LNCaP clone FGC (cell line): ENCODE measurements at regions not wholly inside any gene's neighbourhood (a gene's known extent, or its start where the extent isn't known, plus 50 kb on each side); places are given as distances from the start of the nearest gene placed in this dataset.

ENCODE experiments used
- DNase-seq: peaks from one replicate; pipeline ENCODE4 v3.0.0-alpha.2; 2011; ENCODE audit warnings: low read depth
- H3K4me3 ChIP-seq: 2 replicates; pipeline ENCODE4 v1.5.1; 2011; ENCODE audit warnings: mild to moderate bottlenecking, low read depth, low read length, control low read depth
- TF ChIP-seq, protein P1 (sequence below): IDR thresholded peaks from 2 replicates; pipeline ENCODE4 v1.5.1; 2012; ENCODE audit warnings: mild to moderate bottlenecking; ENCODE audit not compliant: control insufficient read depth, insufficient read depth; ENCODE audit errors: extremely low read depth

DNA sequence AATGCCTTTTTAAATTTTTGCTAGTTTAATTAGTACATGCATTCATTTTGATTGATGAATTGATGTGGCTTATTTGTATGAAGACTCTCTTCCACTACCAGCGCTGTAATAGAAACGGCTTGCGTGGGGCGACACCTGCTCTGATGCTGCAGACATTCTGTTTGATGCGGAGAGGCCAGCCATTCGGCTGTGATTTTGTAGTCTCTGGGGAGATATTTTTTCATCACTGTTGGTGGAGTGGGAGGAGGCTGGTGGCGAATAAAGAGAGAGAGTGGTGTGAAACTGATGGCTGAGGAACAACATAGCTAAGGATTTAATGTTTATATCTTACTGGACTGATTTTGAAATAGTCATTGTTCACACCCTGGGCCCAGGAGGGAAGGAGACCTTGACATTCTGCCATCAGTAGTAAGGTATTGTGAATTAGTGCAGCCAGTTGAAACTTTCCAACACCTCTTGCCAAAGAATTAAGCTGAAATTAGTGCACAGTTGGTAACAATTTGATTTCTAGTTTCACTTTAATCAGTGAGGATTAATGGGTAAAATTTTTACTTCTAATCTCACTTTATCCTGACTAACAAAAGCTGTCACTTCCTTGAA, 224.1 kb downstream of the MTX2 start:
- H3K4me3 ChIP-seq = no peak overlapping the region
- TF ChIP-seq, protein P1, sequence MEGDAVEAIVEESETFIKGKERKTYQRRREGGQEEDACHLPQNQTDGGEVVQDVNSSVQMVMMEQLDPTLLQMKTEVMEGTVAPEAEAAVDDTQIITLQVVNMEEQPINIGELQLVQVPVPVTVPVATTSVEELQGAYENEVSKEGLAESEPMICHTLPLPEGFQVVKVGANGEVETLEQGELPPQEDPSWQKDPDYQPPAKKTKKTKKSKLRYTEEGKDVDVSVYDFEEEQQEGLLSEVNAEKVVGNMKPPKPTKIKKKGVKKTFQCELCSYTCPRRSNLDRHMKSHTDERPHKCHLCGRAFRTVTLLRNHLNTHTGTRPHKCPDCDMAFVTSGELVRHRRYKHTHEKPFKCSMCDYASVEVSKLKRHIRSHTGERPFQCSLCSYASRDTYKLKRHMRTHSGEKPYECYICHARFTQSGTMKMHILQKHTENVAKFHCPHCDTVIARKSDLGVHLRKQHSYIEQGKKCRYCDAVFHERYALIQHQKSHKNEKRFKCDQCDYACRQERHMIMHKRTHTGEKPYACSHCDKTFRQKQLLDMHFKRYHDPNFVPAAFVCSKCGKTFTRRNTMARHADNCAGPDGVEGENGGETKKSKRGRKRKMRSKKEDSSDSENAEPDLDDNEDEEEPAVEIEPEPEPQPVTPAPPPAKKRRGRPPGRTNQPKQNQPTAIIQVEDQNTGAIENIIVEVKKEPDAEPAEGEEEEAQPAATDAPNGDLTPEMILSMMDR = no peak
- DNase-seq = no peak

DNA sequence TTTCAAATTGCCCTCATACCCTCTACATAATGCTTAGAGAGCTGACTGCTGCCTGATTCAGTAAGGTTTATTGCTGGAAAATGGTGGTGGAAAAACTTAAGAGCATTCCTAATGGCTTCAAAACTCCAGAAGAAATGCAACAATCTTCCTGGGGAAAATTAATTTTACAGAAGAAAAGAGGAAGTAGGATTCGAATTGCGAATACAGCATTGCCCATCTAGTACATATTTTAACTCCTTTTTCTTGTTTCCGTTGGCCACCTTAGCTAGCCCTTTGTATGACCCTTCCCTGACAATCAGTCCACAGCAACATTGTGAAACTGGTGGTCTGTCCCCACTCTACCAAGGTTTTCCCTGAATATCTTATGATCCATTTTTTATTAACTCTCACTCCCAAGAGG, 224.7 kb downstream of the MTX2 start:
- no peak for DNase-seq
- H3K4me3 ChIP-seq = no peak overlapping the region
- TF ChIP-seq, protein P1 = no peak

DNA sequence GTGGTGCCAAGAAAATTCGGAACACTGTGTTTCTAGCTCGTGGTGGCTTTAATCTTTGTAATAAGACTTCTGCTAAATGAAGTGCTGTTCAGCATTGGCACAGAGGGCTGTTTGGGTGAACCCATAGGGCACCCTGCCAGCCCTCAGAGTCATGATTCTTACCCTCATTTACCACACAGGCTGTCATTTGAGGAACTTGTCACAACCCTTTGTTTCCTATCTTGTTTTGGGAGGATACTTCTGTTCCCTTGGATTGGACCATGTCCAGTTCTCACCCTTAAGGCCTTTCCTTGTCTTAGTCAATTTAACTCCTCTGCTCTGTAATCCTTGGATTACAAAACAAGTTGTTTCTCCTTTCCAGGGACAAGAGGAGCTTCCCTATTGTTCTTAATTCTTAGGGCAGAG, 225.7 kb downstream of the MTX2 start:
- no peak for DNase-seq
- TF ChIP-seq, protein P1 = no peak

DNA sequence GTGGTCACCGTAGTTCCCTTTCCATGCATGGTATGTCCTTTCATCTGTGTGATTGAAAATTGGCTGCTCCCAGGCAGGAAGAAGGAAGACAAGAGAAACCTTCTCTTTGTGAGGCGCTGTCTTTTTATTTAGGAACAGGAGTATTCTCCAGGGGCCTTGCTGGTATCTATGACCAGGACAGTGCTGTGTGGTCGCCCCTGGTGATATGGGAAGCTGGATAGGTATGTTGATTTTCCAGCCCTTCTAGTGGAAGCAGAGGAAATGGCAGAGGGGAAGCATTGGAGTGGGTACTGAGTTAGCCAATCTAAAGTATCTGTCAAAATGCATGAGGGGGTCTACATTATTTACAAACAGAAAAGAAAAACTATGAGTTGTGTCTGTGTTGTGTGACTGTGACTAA, 226.6 kb downstream of the MTX2 start:
- TF ChIP-seq, protein P1 = no peak
- no peak for DNase-seq
- H3K4me3 ChIP-seq = no peak overlapping the region

More for the DNA sequence above, 225.7 kb downstream of the MTX2 start:
- no peak overlapping the region for H3K4me3 ChIP-seq

DNA sequence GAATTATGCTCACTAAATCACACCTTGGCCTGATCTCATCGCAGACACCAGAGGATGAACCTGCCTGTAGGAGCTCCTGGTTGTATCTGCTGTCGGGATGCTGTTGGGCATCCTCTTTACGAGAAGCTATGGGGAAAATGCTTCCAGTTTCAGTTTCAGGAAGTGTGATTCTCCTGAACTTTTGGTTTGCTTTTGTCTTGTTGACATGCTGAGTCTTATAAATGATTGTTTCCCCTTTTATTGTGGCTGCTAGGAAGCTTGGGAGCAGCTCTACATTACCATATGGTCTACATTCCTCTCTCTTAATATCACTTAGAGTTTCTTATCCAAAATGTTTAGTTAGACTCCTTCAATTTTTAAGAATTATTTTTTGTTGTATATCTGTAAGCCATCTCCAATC, 227.5 kb downstream of the MTX2 start:
- no peak overlapping the region for H3K4me3 ChIP-seq
- TF ChIP-seq, protein P1 = no peak
- no peak for DNase-seq

DNA sequence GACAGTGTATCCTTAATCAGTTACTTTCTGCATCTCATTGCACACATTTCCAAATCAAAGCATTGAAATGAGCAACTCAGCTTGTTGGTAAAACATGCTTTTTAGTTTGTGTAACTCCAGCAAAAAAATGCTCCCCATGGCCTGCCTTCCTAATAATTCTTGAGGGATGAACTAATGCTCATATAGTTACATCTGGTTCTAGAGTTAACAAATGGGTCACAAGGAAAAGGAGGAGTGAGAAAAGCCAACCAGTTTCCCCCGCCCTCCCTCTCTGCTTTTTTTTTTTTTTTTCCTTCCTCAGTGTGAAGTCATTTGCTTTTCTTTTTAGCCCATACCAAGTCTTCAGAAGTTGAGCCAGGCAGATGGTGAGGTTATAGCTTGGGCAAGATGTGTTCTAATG, 231.7 kb downstream of the MTX2 start:
- TF ChIP-seq, protein P1 = no peak
- H3K4me3 ChIP-seq = no peak overlapping the region
- no peak for DNase-seq

DNA sequence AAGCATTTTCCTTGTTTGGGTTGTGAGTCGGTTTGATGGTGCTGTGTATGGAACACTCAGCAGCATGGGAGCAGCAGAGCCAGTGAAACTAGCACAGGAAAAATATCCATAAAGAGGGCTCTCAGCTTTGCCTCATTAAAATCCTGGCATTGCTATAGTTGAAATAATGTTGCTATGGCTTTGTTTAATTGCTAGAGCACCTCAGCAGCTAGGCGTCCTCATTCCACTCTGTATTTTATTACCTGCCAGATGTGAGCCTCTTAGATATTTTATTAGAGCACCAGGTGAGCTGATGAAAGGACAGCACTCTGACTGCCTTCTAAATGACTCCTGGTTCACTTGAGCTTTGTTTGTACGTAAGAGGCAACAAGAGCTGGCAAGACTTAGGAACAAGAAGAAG, 232.4 kb downstream of the MTX2 start:
- no peak overlapping the region for H3K4me3 ChIP-seq
- DNase-seq = no peak
- TF ChIP-seq, protein P1 = no peak
